ENCODE measurements at regions not wholly inside any gene's neighbourhood (a gene's known extent, or its start where the extent isn't known, plus 50 kb on each side); places are given as distances from the start of the nearest gene placed in this dataset.

DNA sequence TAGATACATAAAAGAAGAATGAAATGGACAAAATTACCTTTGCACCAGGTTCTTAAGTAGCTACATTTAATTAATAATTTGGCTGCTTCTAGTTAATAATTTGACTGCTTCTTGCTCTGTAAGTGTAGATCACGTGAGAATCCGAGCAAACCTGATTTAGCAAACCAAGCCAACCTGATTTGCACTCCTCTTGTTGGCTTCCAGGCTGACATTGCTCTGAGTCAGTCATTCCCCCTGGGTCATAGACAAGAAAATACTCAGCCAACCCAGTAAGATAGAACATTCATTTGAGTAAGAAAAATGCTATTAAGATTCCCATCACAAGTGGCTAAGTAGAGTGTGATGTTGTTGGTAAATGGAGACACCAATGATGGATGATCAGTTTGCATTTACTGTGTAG lies 304.1 kb downstream of the C11orf87 start:
- Histone ChIP-seq H3K4me1 (peaks cover 0 to 17% (median 8%) of the 10 kb centered on the region in 4 donors), H3K27me3 (no peaks in the 10 kb centered on the region), H3K27ac (no peak overlapping the region), H3K36me3 (no peaks in the 10 kb centered on the region), H3K9me3 (no peaks in the 10 kb centered on the region), H3K4me3 (no peak overlapping the region)
- no peak for DNase-seq
- TF ChIP-seq POLR2AphosphoS5 (IDR thresholded peaks at IDR 0.05) (no peak), POLR2A (IDR thresholded peaks at IDR 0.05) (no peak), EP300 (IDR thresholded peaks at IDR 0.05; ENCODE audit: low read depth) (no peak)
- TF ChIP-seq, protein P1, sequence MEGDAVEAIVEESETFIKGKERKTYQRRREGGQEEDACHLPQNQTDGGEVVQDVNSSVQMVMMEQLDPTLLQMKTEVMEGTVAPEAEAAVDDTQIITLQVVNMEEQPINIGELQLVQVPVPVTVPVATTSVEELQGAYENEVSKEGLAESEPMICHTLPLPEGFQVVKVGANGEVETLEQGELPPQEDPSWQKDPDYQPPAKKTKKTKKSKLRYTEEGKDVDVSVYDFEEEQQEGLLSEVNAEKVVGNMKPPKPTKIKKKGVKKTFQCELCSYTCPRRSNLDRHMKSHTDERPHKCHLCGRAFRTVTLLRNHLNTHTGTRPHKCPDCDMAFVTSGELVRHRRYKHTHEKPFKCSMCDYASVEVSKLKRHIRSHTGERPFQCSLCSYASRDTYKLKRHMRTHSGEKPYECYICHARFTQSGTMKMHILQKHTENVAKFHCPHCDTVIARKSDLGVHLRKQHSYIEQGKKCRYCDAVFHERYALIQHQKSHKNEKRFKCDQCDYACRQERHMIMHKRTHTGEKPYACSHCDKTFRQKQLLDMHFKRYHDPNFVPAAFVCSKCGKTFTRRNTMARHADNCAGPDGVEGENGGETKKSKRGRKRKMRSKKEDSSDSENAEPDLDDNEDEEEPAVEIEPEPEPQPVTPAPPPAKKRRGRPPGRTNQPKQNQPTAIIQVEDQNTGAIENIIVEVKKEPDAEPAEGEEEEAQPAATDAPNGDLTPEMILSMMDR (IDR thresholded peaks at IDR 0.05) = no peak
- intact Hi-C loops (cut with DNase I; ENCODE audit: low total_unique reads) (no loop called here), in situ Hi-C loops (cut with MboI; ENCODE audit: low pct_ligation_motif_present in 1 of 4, low pct_unique_long_range_greater_than_20kb in 1 of 4, low sequenced_read_pairs in 3 of 4) (no loop called here)
- WGBS, 2 donors (ENCODE audit: low coverage in 1 of 2) = 82 to 87% methylated on average over 2 of the region's 2 CpGs

- in situ Hi-C loops (cut with MboI; ENCODE audit: low pct_ligation_motif_present in 1 of 4, low pct_unique_long_range_greater_than_20kb in 1 of 4, low sequenced_read_pairs in 3 of 4) = no loop called here
Observed at GRCh38 chr11:109728056-109728455, 306.1 kb downstream of the C11orf87 start.

GRCh38 chr11:109729761-109730160 lies 307.8 kb downstream of the C11orf87 start:
- no peak for TF ChIP-seq EP300 (IDR thresholded peaks at IDR 0.05; ENCODE audit: low read depth)
- TF ChIP-seq, protein P1 (IDR thresholded peaks at IDR 0.05) = no peak
- TF ChIP-seq POLR2A (IDR thresholded peaks at IDR 0.05) = no peak
- TF ChIP-seq POLR2AphosphoS5 (IDR thresholded peaks at IDR 0.05) = no peak
- intact Hi-C loops (cut with DNase I; ENCODE audit: low total_unique reads) = no loop called here
- Histone ChIP-seq H3K27me3 (no peaks in the 10 kb centered on the region), H3K36me3 (no peaks in the 10 kb centered on the region), H3K4me3 (no peak overlapping the region), H3K9me3 (no peaks in the 10 kb centered on the region), H3K27ac (no peak overlapping the region), H3K4me1 (peaks cover 0 to 17% (median 8%) of the 10 kb centered on the region in 4 donors)
- WGBS, 2 donors (ENCODE audit: low coverage in 1 of 2) = 56% methylated on average over 4 of the region's 4 CpGs; no CpG with 5 or more reads in 1 of the 2 donors
- peak; percentile 23 for DNase-seq
- in situ Hi-C loops (cut with MboI; ENCODE audit: low pct_ligation_motif_present in 1 of 4, low pct_unique_long_range_greater_than_20kb in 1 of 4, low sequenced_read_pairs in 3 of 4) = no loop called here

More at GRCh38 chr11:109728056-109728455, 306.1 kb downstream of the C11orf87 start:
- no peak for DNase-seq
- WGBS, 2 donors (ENCODE audit: low coverage in 1 of 2) = 29 to 37% methylated on average over 1 of the region's 1 CpG
- intact Hi-C loops (cut with DNase I; ENCODE audit: low total_unique reads) = no loop called here
- H3K27ac ChIP-seq = no peak overlapping the region
- no peaks in the 10 kb centered on the region for H3K36me3 ChIP-seq
- H3K27me3 ChIP-seq = no peaks in the 10 kb centered on the region
- TF ChIP-seq POLR2AphosphoS5 (IDR thresholded peaks at IDR 0.05) (no peak), POLR2A (IDR thresholded peaks at IDR 0.05) (no peak)
- TF ChIP-seq, protein P1 (IDR thresholded peaks at IDR 0.05) = peak in 2 of 5 experiments; percentile 24 to 36
- H3K9me3 ChIP-seq = no peaks in the 10 kb centered on the region
- no peak overlapping the region for H3K4me3 ChIP-seq
- H3K4me1 ChIP-seq = peaks cover 0 to 17% (median 8%) of the 10 kb centered on the region in 4 donors

- 25 to 52% methylated on average over 2 of the region's 2 CpGs for WGBS, 2 donors (ENCODE audit: low coverage in 1 of 2)
- H3K27me3 ChIP-seq = no peaks in the 10 kb centered on the region
- DNase-seq = no peak
- in situ Hi-C loops (cut with MboI; ENCODE audit: low pct_ligation_motif_present in 1 of 4, low pct_unique_long_range_greater_than_20kb in 1 of 4, low sequenced_read_pairs in 3 of 4) (no loop called here), intact Hi-C loops (cut with DNase I; ENCODE audit: low total_unique reads) (no loop called here)
- peaks cover 0 to 17% (median 8%) of the 10 kb centered on the region in 4 donors for H3K4me1 ChIP-seq
- H3K4me3 ChIP-seq = no peak overlapping the region
- no peak overlapping the region for H3K27ac ChIP-seq
- H3K36me3 ChIP-seq = no peaks in the 10 kb centered on the region
- no peaks in the 10 kb centered on the region for H3K9me3 ChIP-seq
- TF ChIP-seq, protein P1 (IDR thresholded peaks at IDR 0.05) = no peak
- TF ChIP-seq EP300 (IDR thresholded peaks at IDR 0.05; ENCODE audit: low read depth) = no peak
- no peak for TF ChIP-seq POLR2A (IDR thresholded peaks at IDR 0.05)
- no peak for TF ChIP-seq POLR2AphosphoS5 (IDR thresholded peaks at IDR 0.05)
Observed at GRCh38 chr11:109730669-109731068, 308.7 kb downstream of the C11orf87 start.
